H1 (cell line): ENCODE measurements at regions not wholly inside any gene's neighbourhood (a gene's known extent, or its start where the extent isn't known, plus 50 kb on each side); places are given as distances from the start of the nearest gene placed in this dataset.

Source experiments
- ASH2L ChIP-seq: fragments of 200-600, 300-600 bp; sonication (generic); IDR thresholded peaks from one replicate; pipeline ENCODE4 v1.7.1; 2017; ENCODE audit warnings: low read length
- CHD2 ChIP-seq: IDR thresholded peaks from 2 replicates; pipeline ENCODE4 v1.6.1; 2012; ENCODE audit warnings: low read length, improper control_type of control experiment
- EGR1 ChIP-seq: IDR thresholded peaks from 2 replicates; pipeline ENCODE4 v1.6.1; 2011; ENCODE audit warnings: low read depth, low read length, borderline replicate concordance
- GTF2F1 ChIP-seq: IDR thresholded peaks from 2 replicates; pipeline ENCODE4 v1.6.1; 2012; ENCODE audit warnings: low read depth, low read length, improper control_type of control experiment, borderline replicate concordance
- NRF1 ChIP-seq: IDR thresholded peaks from 2 replicates; pipeline ENCODE4 v1.6.1; 2011; ENCODE audit warnings: mild to moderate bottlenecking, low read depth, low read length, improper control_type of control experiment
- SUZ12 ChIP-seq: fragments of 200-600 bp; sonication (generic); IDR thresholded peaks from 2 replicates; pipeline ENCODE4 v1.6.1; 2012; ENCODE audit warnings: mild to moderate bottlenecking, inconsistent platforms, low read length, moderate library complexity, mixed read lengths

GRCh38 chr1:78743626-78744025 lies 94.0 kb downstream of the IFI44 start (continued):
- TF ChIP-seq ASH2L (no peak), SUZ12 (no peak), NRF1 (no peak), EGR1 (no peak), GTF2F1 (no peak), CHD2 (no peak)
